Suprapubic skin (tissue), 4 donors: ENCODE measurements at regions not wholly inside any gene's neighbourhood (a gene's known extent, or its start where the extent isn't known, plus 50 kb on each side); places are given as distances from the start of the nearest gene placed in this dataset.

ENCODE experiments used
- CTCF ChIP-seq, 2 donors: fragments of 200-600 bp in 1 of 2; fragments of 450-650 bp in 1 of 2; sonication (generic) in 1 of 2; IDR thresholded peaks; one replicate each; pipeline ENCODE4 v1.5.1; 2016 to 2019; ENCODE audit warnings: antibody characterized with exemption in 2 of 2, mild to moderate bottlenecking in 1 of 2, moderate library complexity in 1 of 2
- POLR2A ChIP-seq, 2 donors: fragments of 450-650 bp; IDR thresholded peaks; one replicate each; pipeline ENCODE4 v1.6.1; 2017; ENCODE audit warnings: antibody characterized with exemption in 2 of 2, mild to moderate bottlenecking in 2 of 2, moderate library complexity in 2 of 2
- POLR2AphosphoS5 ChIP-seq, 3 donors: sonication (generic); formaldehyde crosslinking; IDR thresholded peaks; one replicate each; pipeline ENCODE4 v1.6.1; 2017; ENCODE audit warnings: antibody characterized with exemption in 3 of 3

- TF ChIP-seq CTCF (IDR thresholded peaks at IDR 0.05) (no peak), POLR2A (IDR thresholded peaks at IDR 0.05) (no peak), POLR2AphosphoS5 (IDR thresholded peaks at IDR 0.05) (no peak)
These were observed 1208.0 kb downstream of the BRD1 start for GRCh38 chr22:48619721-48620120.
